SK-N-MC (cell line): ENCODE measurements at regions not wholly inside any gene's neighbourhood (a gene's known extent, or its start where the extent isn't known, plus 50 kb on each side); places are given as distances from the start of the nearest gene placed in this dataset.

Source experiments
- EZH2 ChIP-seq: fragments of 200-600 bp; sonication (generic); IDR thresholded peaks from one replicate; pipeline ENCODE4 v1.6.1; 2017; ENCODE audit warnings: antibody characterized with exemption
- POLR2AphosphoS5 ChIP-seq: IDR thresholded peaks from 2 replicates; pipeline ENCODE4 v1.6.1; 2012; ENCODE audit warnings: mild to moderate bottlenecking, low read depth, low read length, borderline replicate concordance

DNA sequence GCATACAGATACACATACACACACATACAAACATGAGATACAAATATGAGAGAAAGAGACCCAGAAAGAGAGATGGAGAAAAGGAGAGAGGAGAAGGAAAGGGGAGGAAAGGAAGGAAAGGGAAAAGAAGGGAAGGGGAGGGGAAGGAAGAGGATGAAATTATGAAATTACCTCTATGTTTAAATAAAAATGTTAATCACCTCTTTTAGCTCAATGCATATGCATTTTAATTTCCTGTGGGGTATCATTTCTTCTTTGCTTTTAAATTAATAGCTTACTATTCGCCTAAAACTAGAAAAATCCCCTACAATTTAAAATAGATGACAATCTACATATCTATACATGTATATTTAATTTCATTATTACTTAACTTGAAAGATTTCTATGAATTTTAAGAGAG is 958.0 kb upstream of the CNTN5 start:
- TF ChIP-seq EZH2: no peak
- TF ChIP-seq POLR2AphosphoS5: no peak
